IMR-90 (cell line): ENCODE measurements at regions not wholly inside any gene's neighbourhood (a gene's known extent, or its start where the extent isn't known, plus 50 kb on each side); places are given as distances from the start of the nearest gene placed in this dataset.

Source experiments
- ATAC-seq: fragments of 200-7000 bp; cut with Tn5 transposase; 2 replicates; pipeline ENCODE4 v1.9.1; 2020; ENCODE audit warnings: low read depth, mild to moderate bottlenecking, moderate library complexity
- BruUV-seq: library from RNA; stranded (reverse); fragments of 400-500 nt; replicated peaks from 2 replicates; lab custom pipeline; 2021; lab: Mats Ljungman, UMichigan
- CTCF ChIA-PET: fragments of 300-600 bp; formaldehyde crosslinking; extraction: SDS; loops from one replicate; lab custom pipeline; 2021; ENCODE audit warnings: antibody characterized with exemption; lab: Yijun Ruan, JAX
- POLR2A ChIA-PET: fragments of 300-600 bp; sonication (Branson Sonifier 250); formaldehyde crosslinking; loops from one replicate; lab custom pipeline; 2022; ENCODE audit warnings: antibody characterized with exemption; ENCODE audit not compliant: unreplicated experiment; lab: Charles Lee
- DNase-seq: peaks from one replicate; pipeline ENCODE4 v3.0.0; 2013
- H2AFZ ChIP-seq: replicated peaks from 2 replicates; pipeline ENCODE3; 2013; ENCODE audit warnings: low read length, mild to moderate bottlenecking; ENCODE audit not compliant: poor library complexity
- H2AK5ac ChIP-seq: 2 replicates; pipeline ENCODE4 v1.6.1; 2013; ENCODE audit warnings: low read depth, low read length, inconsistent platforms
- H2AK9ac ChIP-seq: replicated peaks from 2 replicates; pipeline ENCODE3; 2013; ENCODE audit warnings: mild to moderate bottlenecking, low read depth, low read length, moderate library complexity; ENCODE audit not compliant: poor library complexity
- H2BK120ac ChIP-seq: 2 replicates; pipeline ENCODE4 v1.6.1; 2013; ENCODE audit warnings: low read depth, low read length, inconsistent platforms
- H2BK15ac ChIP-seq: 3 replicates; pipeline ENCODE4 v1.6.1; 2013; ENCODE audit warnings: low read depth, low read length, inconsistent platforms
- H2BK20ac ChIP-seq: 2 replicates; pipeline ENCODE4 v1.6.1; 2013; ENCODE audit warnings: low read depth, mild to moderate bottlenecking, inconsistent platforms, low read length, moderate library complexity
- H2BK5ac ChIP-seq: 2 replicates; pipeline ENCODE4 v1.6.1; 2013; ENCODE audit warnings: mild to moderate bottlenecking, low read depth, low read length, inconsistent platforms; ENCODE audit not compliant: poor library complexity, severe bottlenecking
- H3K14ac ChIP-seq: replicated peaks from 2 replicates; pipeline ENCODE4 v1.6.1; 2013; ENCODE audit warnings: low read depth, low read length, inconsistent platforms
- H3K18ac ChIP-seq: 2 replicates; pipeline ENCODE4 v1.6.1; 2013; ENCODE audit warnings: low read depth, low read length, control low read depth
- H3K23ac ChIP-seq: 2 replicates; pipeline ENCODE4 v1.6.1; 2013; ENCODE audit warnings: low read depth, low read length, inconsistent platforms
- H3K27ac ChIP-seq: 2 replicates; pipeline ENCODE4 v1.5.1; 2013; ENCODE audit warnings: mild to moderate bottlenecking, control low read depth, low read length; ENCODE audit not compliant: insufficient read depth
- H3K27me3 ChIP-seq: 2 replicates; pipeline ENCODE4 v1.6.1; 2013; ENCODE audit warnings: low read length; ENCODE audit not compliant: control insufficient read depth, insufficient read depth
- H3K36me3 ChIP-seq: 2 replicates; pipeline ENCODE4 v1.6.1; 2013; ENCODE audit warnings: low read length, mixed read lengths; ENCODE audit not compliant: control insufficient read depth, insufficient read depth
- H3K4ac ChIP-seq: 2 replicates; pipeline ENCODE4 v1.6.1; 2013; ENCODE audit warnings: low read depth, low read length, inconsistent platforms
- H3K4me1 ChIP-seq: 2 replicates; pipeline ENCODE4 v1.6.1; 2013; ENCODE audit warnings: low read length, mixed read lengths; ENCODE audit not compliant: control insufficient read depth, insufficient read depth
- H3K4me2 ChIP-seq: 2 replicates; pipeline ENCODE4 v1.6.1; 2013; ENCODE audit warnings: low read depth, mild to moderate bottlenecking, control low read depth, low read length, moderate library complexity
- H3K4me3 ChIP-seq: 2 replicates; pipeline ENCODE4 v1.5.1; 2013; ENCODE audit warnings: low read depth, mild to moderate bottlenecking, control low read depth, low read length, moderate library complexity; ENCODE audit not compliant: insufficient read depth
- H3K56ac ChIP-seq: 2 replicates; pipeline ENCODE4 v1.6.1; 2013; ENCODE audit warnings: low read length, inconsistent platforms; ENCODE audit not compliant: insufficient read depth; ENCODE audit errors: extremely low read depth
- H3K79me1 ChIP-seq, 2 experiments: 2 replicates each; pipeline ENCODE4 v1.6.1; 2013; ENCODE audit warnings: low read length in 2 of 2, inconsistent platforms in 1 of 2, low read depth in 1 of 2
- H3K9ac ChIP-seq: 2 replicates; pipeline ENCODE4 v1.6.1; 2013; ENCODE audit warnings: low read depth, low read length, control low read depth
- H3K9me1 ChIP-seq: 2 replicates; pipeline ENCODE4 v1.6.1; 2013; ENCODE audit warnings: low read length, inconsistent platforms; ENCODE audit not compliant: insufficient read depth
- H3K9me3 ChIP-seq: 2 replicates; pipeline ENCODE4 v1.6.1; 2013; ENCODE audit warnings: low read length; ENCODE audit not compliant: control insufficient read depth, insufficient read depth
- H4K20me1 ChIP-seq: 2 replicates; pipeline ENCODE4 v1.6.1; 2013; ENCODE audit warnings: low read length, inconsistent platforms; ENCODE audit not compliant: insufficient read depth
- H4K5ac ChIP-seq: 2 replicates; pipeline ENCODE4 v1.6.1; 2013; ENCODE audit warnings: mild to moderate bottlenecking, low read depth, low read length, control low read depth
- H4K8ac ChIP-seq, 2 experiments: 2 replicates each; pipeline ENCODE4 v1.6.1; 2013; ENCODE audit warnings: low read depth in 2 of 2, low read length in 2 of 2, control low read depth in 1 of 2, inconsistent platforms in 1 of 2
- H4K91ac ChIP-seq: 2 replicates; pipeline ENCODE4 v1.6.1; 2013; ENCODE audit warnings: low read depth, low read length, inconsistent platforms; ENCODE audit not compliant: insufficient read depth
- BHLHE40 ChIP-seq: fragments of 150-350 bp; IDR thresholded peaks from 2 replicates; pipeline ENCODE4 v1.6.1; 2016; ENCODE audit warnings: mild to moderate bottlenecking, low read depth, low read length
- CEBPB ChIP-seq: IDR thresholded peaks from 2 replicates; pipeline ENCODE4 v1.6.1; 2012; ENCODE audit warnings: low read depth, low read length, improper control_type of control experiment
- MAZ ChIP-seq: IDR thresholded peaks from 2 replicates; pipeline ENCODE4 v1.6.1; 2012; ENCODE audit warnings: low read depth, mild to moderate bottlenecking, low read length, improper control_type of control experiment, moderate library complexity, borderline replicate concordance
- MXI1 ChIP-seq: IDR thresholded peaks from 2 replicates; pipeline ENCODE4 v1.6.1; 2012; ENCODE audit warnings: low read depth, mild to moderate bottlenecking, low read length, moderate library complexity, borderline replicate concordance
- NFE2L2 ChIP-seq: fragments of 150-350 bp; IDR thresholded peaks from 2 replicates; pipeline ENCODE4 v1.6.1; 2016; ENCODE audit warnings: low read depth, mild to moderate bottlenecking, low read length
- RCOR1 ChIP-seq: IDR thresholded peaks from 2 replicates; pipeline ENCODE4 v1.6.1; 2012; ENCODE audit warnings: mild to moderate bottlenecking, low read length, improper control_type of control experiment; ENCODE audit not compliant: insufficient replicate concordance
- WGBS, 2 experiments: methylation state at CpG; one replicate each; pipeline versions ENCODE4 v1.1.5 to v1.1.7; 2013; ENCODE audit warnings: missing lambda C conversion rate in 2 of 2; ENCODE audit not compliant: insufficient read length in 1 of 2; ENCODE audit errors: extremely low coverage in 2 of 2; 5-methylcytosine and 5-hydroxymethylcytosine counted together
- dilution Hi-C: fragments of 300-500 bp; cut with HindIII; formaldehyde crosslinking; loops from one replicate; pipeline ENCODE4 v1.14.3; 2018; ENCODE audit warnings: low sequenced_read_pairs; ENCODE audit not compliant: unreplicated experiment
- in situ Hi-C: fragments of 300-500 bp; cut with MboI; formaldehyde crosslinking; loops from 3 replicates; pipeline ENCODE4 v1.14.3; 2019; ENCODE audit warnings: low sequenced_read_pairs, inconsistent platforms, mixed read lengths
- intact Hi-C: fragments of 100-400 bp; cut with micrococcal nuclease; formaldehyde crosslinking; loops from 2 replicates; pipeline ENCODE4 v1.10.0; 2022

GRCh38 chr4:121459026-121459425 lies 78.2 kb upstream of the QRFPR start:
- WGBS, 2 experiments = no CpG with 5 or more reads among the region's 2 CpGs
- no peak overlapping the region for H2BK15ac ChIP-seq
- dilution Hi-C loops (no loop called here), intact Hi-C loops (no loop called here), in situ Hi-C loops (no loop called here)
- H3K27ac ChIP-seq = no peak overlapping the region
- H4K20me1 ChIP-seq = no peaks in the 10 kb centered on the region
- H3K9me1 ChIP-seq = no peaks in the 10 kb centered on the region
- H3K4me2 ChIP-seq = no peak overlapping the region
- no peak for ATAC-seq
- H2BK5ac ChIP-seq = no peak overlapping the region
- no peaks in the 10 kb centered on the region for H3K79me1 ChIP-seq
- H2AFZ ChIP-seq = no peak overlapping the region
- no peak overlapping the region for H3K56ac ChIP-seq
- H2BK120ac ChIP-seq = no peak overlapping the region
- no peaks in the 10 kb centered on the region for H3K4me1 ChIP-seq
- H4K8ac ChIP-seq = no peak overlapping the region
- H3K9ac ChIP-seq = no peak overlapping the region
- no peak overlapping the region for H2AK5ac ChIP-seq
- H4K91ac ChIP-seq = no peak overlapping the region
- H3K4me3 ChIP-seq = no peak overlapping the region
- no peak overlapping the region for H3K23ac ChIP-seq
- H3K4ac ChIP-seq = no peak overlapping the region
- TF ChIP-seq NFE2L2 (no peak), RCOR1 (no peak), MXI1 (no peak), MAZ (no peak), CEBPB (no peak), BHLHE40 (no peak)
- H3K9me3 ChIP-seq = no peaks in the 10 kb centered on the region
- no TSS peak for BruUV-seq
- H2AK9ac ChIP-seq = no peak overlapping the region
- H3K36me3 ChIP-seq = no peaks in the 10 kb centered on the region
- POLR2A ChIA-PET = no interaction called here
- CTCF ChIA-PET = interaction anchor here (0.7 kb wide), 2 partner anchors 349 to 676 kb away, joined by 3 to 4 read pairs; no protein-coding TSS in a partner anchor
- H3K18ac ChIP-seq = no peak overlapping the region
- no peak overlapping the region for H4K5ac ChIP-seq
- peaks cover 11% of the 10 kb centered on the region for H3K27me3 ChIP-seq
- H2BK20ac ChIP-seq = no peak overlapping the region
- no peak for DNase-seq
- no peak overlapping the region for H3K14ac ChIP-seq
